ENCODE measurements at regions not wholly inside any gene's neighbourhood (a gene's known extent, or its start where the extent isn't known, plus 50 kb on each side); places are given as distances from the start of the nearest gene placed in this dataset.

- no peak overlapping the region for H3K4ac ChIP-seq (replicated peaks; ENCODE audit: insufficient read length, low read depth, low read length)
- H3K27ac ChIP-seq (ENCODE audit: low read depth, low read length): no peak overlapping the region
- H3K27me3 ChIP-seq (replicated peaks in 1 of 4; ENCODE audit: control insufficient read depth in 3 of 4, extremely low read depth in 1 of 4, insufficient read depth in 3 of 4, low read length in 3 of 4): no peaks in the 10 kb centered on the region
- no peaks in the 10 kb centered on the region for H3K23me2 ChIP-seq (ENCODE audit: low read depth, low read length)
- no peak for FAIRE-seq
- 89% methylated on average over 6 of the region's 6 CpGs; no CpG with 5 or more reads in 1 of the 2 experiments for WGBS, 2 experiments (ENCODE audit: extremely low coverage in 1 of 2, insufficient coverage in 1 of 2, insufficient read length in 1 of 2, insufficient replicate concordance in 2 of 2, low coverage in 1 of 2, low lambda C conversion rate in 2 of 2, missing lambda C conversion rate in 1 of 2)
- no peak overlapping the region for H3K4me2 ChIP-seq (ENCODE audit: insufficient read depth in 1 of 2, low read depth in 2 of 2, low read length in 2 of 2)
- H3K36me3 ChIP-seq (ENCODE audit: control insufficient read depth in 2 of 4, insufficient read depth in 4 of 4, low read length in 3 of 4): no peaks in the 10 kb centered on the region
- no peak overlapping the region for H2BK15ac ChIP-seq (ENCODE audit: low read length)
- no peak overlapping the region for H2BK5ac ChIP-seq (ENCODE audit: low read depth, low read length)
- H3K4me1 ChIP-seq (replicated peaks in 1 of 4; ENCODE audit: control insufficient read depth in 3 of 4, insufficient read depth in 4 of 4, low read length in 3 of 4): no peaks in the 10 kb centered on the region
- no peak overlapping the region for H3K9ac ChIP-seq (replicated peaks in 1 of 4; ENCODE audit: extremely low read depth in 1 of 4, low read depth in 3 of 4, low read length in 3 of 4)
- H2AK5ac ChIP-seq (ENCODE audit: low read depth, low read length): no peak overlapping the region
- TF ChIP-seq SUZ12 (IDR thresholded peaks at IDR 0.05; ENCODE audit: low read length): no peak
- TF ChIP-seq MAFK (IDR thresholded peaks at IDR 0.05; ENCODE audit: low read depth, low read length): no peak
- TF ChIP-seq SIRT6 (IDR thresholded peaks at IDR 0.05; ENCODE audit: low read length): no peak
- TF ChIP-seq CBX8 (IDR thresholded peaks at IDR 0.05; ENCODE audit: borderline replicate concordance, low read depth, low read length): no peak
- TF ChIP-seq RAD21 (IDR thresholded peaks at IDR 0.05 in 1 of 2, conservative IDR thresholded peaks at IDR 0.05 in 1 of 2; ENCODE audit: low read depth in 2 of 2, low read length in 2 of 2): no peak
- TF ChIP-seq TEAD4 (IDR thresholded peaks at IDR 0.05; ENCODE audit: low read depth, low read length): no peak
- no peak for TF ChIP-seq POU5F1 (IDR thresholded peaks at IDR 0.05; ENCODE audit: low read depth, low read length)
- no peaks in the 10 kb centered on the region for H3K79me2 ChIP-seq (ENCODE audit: control insufficient read depth in 1 of 2, insufficient read depth in 2 of 2, low read length in 2 of 2)
- no peak overlapping the region for H4K5ac ChIP-seq (ENCODE audit: insufficient read length, low read depth, low read length)
- no peak for DNase-seq (ENCODE audit: low read depth in 1 of 2, low spot score in 2 of 2)
- no peak overlapping the region for H3K23ac ChIP-seq (ENCODE audit: insufficient read length)
- H3K18ac ChIP-seq (ENCODE audit: extremely low read depth, low read length): no peak overlapping the region
- H2BK20ac ChIP-seq (ENCODE audit: low read length): no peak overlapping the region
- H3K14ac ChIP-seq (ENCODE audit: insufficient read length): no peak overlapping the region
- H3K79me1 ChIP-seq (ENCODE audit: low read depth, low read length): no peaks in the 10 kb centered on the region
- peak overlapping the region; percentile 33 for H2BK120ac ChIP-seq (replicated peaks; ENCODE audit: low read depth, low read length)
- H2AFZ ChIP-seq (ENCODE audit: low read length): no peak overlapping the region
- no peaks in the 10 kb centered on the region for H3K9me3 ChIP-seq (ENCODE audit: insufficient read depth in 2 of 2, low read depth in 1 of 2, low read length in 1 of 2)
- ChIA-PET CTCF (ENCODE audit: partially characterized antibody) (interaction anchor here (1.0 kb wide), 1 partner anchor 16 kb away, joined by 3 read pairs; no protein-coding TSS in a partner anchor), POLR2A (ENCODE audit: partially characterized antibody) (no interaction called here)
- no peak overlapping the region for H4K8ac ChIP-seq (ENCODE audit: extremely low read depth, insufficient read depth, low read length)
- H4K20me1 ChIP-seq (replicated peaks in 1 of 2; ENCODE audit: control insufficient read depth in 1 of 2, insufficient read depth in 2 of 2, low read length in 2 of 2): no peaks in the 10 kb centered on the region
- H2BK12ac ChIP-seq (ENCODE audit: low read depth, low read length): no peak overlapping the region
- no peak overlapping the region for H4K91ac ChIP-seq (replicated peaks; ENCODE audit: insufficient read length, low read length)
- no peak overlapping the region for H3K56ac ChIP-seq (replicated peaks; ENCODE audit: insufficient read length, low read depth, low read length)
- H3K4me3 ChIP-seq (ENCODE audit: extremely low read depth in 1 of 4, insufficient read depth in 2 of 4, low read depth in 3 of 4, low read length in 4 of 4): no peak overlapping the region
These were observed 113.6 kb upstream of the CYYR1 start for GRCh38 chr21:26686705-26687104.

All from H1 (cell line).